Panc1 (cell line): ENCODE measurements at regions not wholly inside any gene's neighbourhood (a gene's known extent, or its start where the extent isn't known, plus 50 kb on each side); places are given as distances from the start of the nearest gene placed in this dataset.

Source experiments
- ATAC-seq: fragments of 200-7000 bp; cut with Tn5 transposase; 2 replicates; pipeline ENCODE4 v1.9.1; 2020; ENCODE audit warnings: mild to moderate bottlenecking, moderate library complexity
- BruUV-seq: library from RNA; stranded (reverse); fragments of 400-500 nt; replicated peaks from 2 replicates; lab custom pipeline; 2021; lab: Mats Ljungman, UMichigan
- CTCF ChIA-PET: fragments of 300-600 bp; sonication (Branson Sonifier 250); formaldehyde crosslinking; loops from one replicate; lab custom pipeline; 2022; ENCODE audit warnings: antibody characterized with exemption; lab: Charles Lee
- POLR2A ChIA-PET: fragments of 300-600 bp; sonication (Branson Sonifier 250); formaldehyde crosslinking; loops from one replicate; lab custom pipeline; 2022; ENCODE audit warnings: antibody characterized with exemption; lab: Charles Lee
- DNase-seq: peaks from one replicate; pipeline ENCODE4 v3.0.0-alpha.2; 2010; ENCODE audit warnings: low read depth, low spot score
- H3K27ac ChIP-seq: 2 replicates; pipeline ENCODE4 v1.5.1; 2011; ENCODE audit warnings: mild to moderate bottlenecking, low read length, inconsistent platforms
- H3K27me3 ChIP-seq: fragments of 200-500 bp; sonication (Bioruptor generic); 2 replicates; pipeline ENCODE4 v1.6.0; 2014; ENCODE audit warnings: low read length, inconsistent platforms; ENCODE audit not compliant: control insufficient read depth, insufficient read depth
- H3K36me3 ChIP-seq: fragments of 200-500 bp; sonication (Bioruptor generic); 2 replicates; pipeline ENCODE4 v1.5.1; 2014; ENCODE audit warnings: inconsistent platforms, mild to moderate bottlenecking, low read length, moderate library complexity; ENCODE audit not compliant: control insufficient read depth, insufficient read depth
- H3K4me1 ChIP-seq: 2 replicates; pipeline ENCODE4 v1.5.1; 2011; ENCODE audit warnings: inconsistent platforms, mild to moderate bottlenecking, low read length, moderate library complexity; ENCODE audit not compliant: control insufficient read depth, insufficient read depth
- H3K4me3 ChIP-seq, 2 experiments: 2 replicates each; pipeline ENCODE4 v1.5.1; 2011 to 2012; ENCODE audit warnings: low read depth in 2 of 2, low read length in 2 of 2, mild to moderate bottlenecking in 2 of 2, inconsistent platforms in 1 of 2, moderate library complexity in 1 of 2
- H3K9me3 ChIP-seq: fragments of 200-500 bp; sonication (Bioruptor generic); 2 replicates; pipeline ENCODE4 v1.5.1; 2014; ENCODE audit warnings: low read depth, mild to moderate bottlenecking, inconsistent platforms, low read length, moderate library complexity; ENCODE audit not compliant: control insufficient read depth, insufficient read depth
- CTCF ChIP-seq: fragments of 450-650 bp; IDR thresholded peaks from 2 replicates; pipeline ENCODE4 v1.5.1; 2017; ENCODE audit warnings: mild to moderate bottlenecking
- POLR2AphosphoS5 ChIP-seq: IDR thresholded peaks from 2 replicates; pipeline ENCODE4 v1.6.1; 2012; ENCODE audit warnings: mild to moderate bottlenecking, low read depth, low read length, moderate library complexity
- REST ChIP-seq, 2 experiments: IDR thresholded peaks; 2 replicates each; pipeline ENCODE4 v1.6.1; 2011 to 2012; ENCODE audit warnings: low read depth in 2 of 2, control low read depth in 1 of 2, low read length in 1 of 2, mild to moderate bottlenecking in 1 of 2, moderate library complexity in 1 of 2; ENCODE audit not compliant: insufficient read depth in 1 of 2
- SIN3A ChIP-seq: IDR thresholded peaks from 2 replicates; pipeline ENCODE4 v1.6.1; 2012; ENCODE audit warnings: low read depth, mild to moderate bottlenecking, low read length, moderate library complexity, borderline replicate concordance; ENCODE audit not compliant: insufficient read depth
- TCF7L2 ChIP-seq: IDR thresholded peaks from 2 replicates; pipeline ENCODE4 v1.6.1; 2011; ENCODE audit warnings: mild to moderate bottlenecking, low read depth, low read length, inconsistent platforms
- in situ Hi-C: cut with HindIII; loops from 2 replicates; pipeline ENCODE4 v1.10.0; 2016; ENCODE audit warnings: low sequenced_read_pairs, low pct_unique_long_range_greater_than_20kb
- intact Hi-C: fragments of 100-400 bp; cut with micrococcal nuclease; formaldehyde crosslinking; loops from one replicate; pipeline ENCODE4 v1.10.0; 2022; ENCODE audit not compliant: unreplicated experiment

GRCh38 chr11:128330203-128330602 is 257.2 kb downstream of the ETS1 start:
- Histone ChIP-seq H3K27me3 (no peaks in the 10 kb centered on the region), H3K36me3 (no peaks in the 10 kb centered on the region), H3K4me3 (no peak overlapping the region), H3K9me3 (no peaks in the 10 kb centered on the region), H3K4me1 (no peaks in the 10 kb centered on the region), H3K27ac (no peak overlapping the region)
- intact Hi-C loops, result no loop called here
- in situ Hi-C loops, result no loop called here
- ChIA-PET CTCF (no interaction called here), POLR2A (no interaction called here)
- TF ChIP-seq CTCF, result no peak
- no peak for TF ChIP-seq SIN3A
- TF ChIP-seq REST (IDR thresholded peaks at IDR 0.05; ENCODE audit: insufficient read depth in 1 of 2, low read depth in 2 of 2, low read length in 1 of 2), result no peak
- TF ChIP-seq TCF7L2, result no peak
- TF ChIP-seq POLR2AphosphoS5, result no peak
- ATAC-seq, result no peak
- no peak for DNase-seq
- no TSS peak for BruUV-seq

- H3K4me3 ChIP-seq, result no peak overlapping the region
- intact Hi-C loops (no loop called here), in situ Hi-C loops (no loop called here)
- no peaks in the 10 kb centered on the region for H3K36me3 ChIP-seq
- TF ChIP-seq TCF7L2 (no peak), REST (IDR thresholded peaks at IDR 0.05; ENCODE audit: insufficient read depth in 1 of 2, low read depth in 2 of 2, low read length in 1 of 2) (no peak), POLR2AphosphoS5 (no peak), SIN3A (no peak), CTCF (no peak)
- no TSS peak for BruUV-seq
- DNase-seq, result no peak
- H3K4me1 ChIP-seq, result no peaks in the 10 kb centered on the region
- H3K9me3 ChIP-seq, result no peaks in the 10 kb centered on the region
- ATAC-seq, result no peak
- ChIA-PET CTCF (no interaction called here), POLR2A (no interaction called here)
- no peaks in the 10 kb centered on the region for H3K27me3 ChIP-seq
- H3K27ac ChIP-seq, result no peak overlapping the region
These were observed 258.3 kb downstream of the ETS1 start for GRCh38 chr11:128328955-128329551.
